ENCODE measurements at regions not wholly inside any gene's neighbourhood (a gene's known extent, or its start where the extent isn't known, plus 50 kb on each side); places are given as distances from the start of the nearest gene placed in this dataset.
"Not testable (repeated sequence)": the region's sequence is repeated elsewhere in the genome, so short reads cannot be mapped to it uniquely, and the experiment has no call there.

DNA sequence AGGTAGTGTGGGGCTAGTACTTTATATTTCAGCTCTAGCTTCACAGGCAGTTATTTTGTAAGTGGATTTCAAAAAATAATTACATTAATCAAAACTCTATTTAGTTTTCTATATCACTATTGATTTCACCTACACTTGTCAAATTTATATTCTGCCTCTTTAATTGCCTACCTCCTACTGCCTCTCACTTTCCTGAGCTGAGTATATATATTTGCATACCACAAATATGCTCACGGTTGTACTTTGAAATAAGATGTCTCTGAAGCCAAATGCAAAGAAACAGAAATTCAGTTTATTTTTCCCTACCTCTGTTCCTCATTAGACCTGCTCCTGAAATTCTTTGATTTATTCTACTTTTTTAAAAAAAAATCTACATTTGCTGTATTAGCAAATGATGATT is 309.3 kb upstream of the TGFBR2 start:
- no peak for DNase-seq (ENCODE audit: low spot score)

DNA sequence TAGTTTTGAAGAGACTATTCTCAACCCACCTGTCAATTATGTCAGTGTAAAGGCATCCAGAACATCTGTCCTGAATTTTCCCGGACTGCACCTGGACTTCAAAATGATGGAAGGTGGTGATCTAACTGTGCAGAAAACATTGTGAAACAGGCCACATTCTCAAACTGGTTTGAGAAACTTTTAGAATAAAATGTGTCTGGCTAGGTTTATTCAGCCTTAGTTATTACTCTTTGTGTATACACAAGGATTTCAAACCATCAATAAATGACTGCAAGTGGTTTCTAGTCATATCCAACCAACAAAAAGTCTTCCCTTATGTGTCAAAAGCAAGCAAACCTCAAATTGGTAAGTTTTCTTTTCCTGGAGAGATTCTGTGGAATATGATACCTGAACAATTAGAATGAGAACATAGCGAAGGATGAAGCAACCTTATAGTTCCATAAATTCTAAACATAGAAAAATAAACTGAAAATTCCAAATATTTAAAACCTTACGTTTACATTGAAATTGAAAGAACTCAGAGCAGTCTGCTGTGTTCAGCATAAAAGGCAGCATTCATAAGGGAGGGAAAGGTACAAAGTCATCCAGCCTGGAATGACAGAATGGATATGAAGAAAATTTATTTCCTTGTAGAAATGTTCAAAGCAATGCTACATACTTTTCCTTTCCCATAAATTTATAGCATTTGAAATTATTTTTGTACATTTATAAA is 306.6 kb upstream of the TGFBR2 start:
- no peak for DNase-seq (ENCODE audit: low spot score)

DNA sequence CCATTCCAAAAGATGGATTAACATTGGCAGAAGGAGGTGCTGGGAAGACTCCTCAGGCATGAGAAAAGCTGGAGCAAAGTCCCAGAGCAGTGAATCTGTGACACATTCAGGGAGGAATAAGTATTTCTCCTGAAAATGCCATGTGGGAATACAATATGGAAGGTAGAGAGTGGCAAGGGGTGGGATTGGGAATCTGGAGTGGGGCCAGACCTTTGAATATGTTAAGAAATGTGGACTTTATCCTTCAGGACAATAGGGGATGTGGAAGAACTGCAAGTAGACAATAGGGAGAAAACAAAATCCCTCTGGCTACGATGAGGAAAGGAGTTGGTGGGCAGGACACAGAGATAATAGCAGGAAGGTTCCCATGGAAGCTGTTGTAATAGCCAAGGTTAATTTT is 305.6 kb upstream of the TGFBR2 start:
- DNase-seq (ENCODE audit: low spot score), result no peak

DNA sequence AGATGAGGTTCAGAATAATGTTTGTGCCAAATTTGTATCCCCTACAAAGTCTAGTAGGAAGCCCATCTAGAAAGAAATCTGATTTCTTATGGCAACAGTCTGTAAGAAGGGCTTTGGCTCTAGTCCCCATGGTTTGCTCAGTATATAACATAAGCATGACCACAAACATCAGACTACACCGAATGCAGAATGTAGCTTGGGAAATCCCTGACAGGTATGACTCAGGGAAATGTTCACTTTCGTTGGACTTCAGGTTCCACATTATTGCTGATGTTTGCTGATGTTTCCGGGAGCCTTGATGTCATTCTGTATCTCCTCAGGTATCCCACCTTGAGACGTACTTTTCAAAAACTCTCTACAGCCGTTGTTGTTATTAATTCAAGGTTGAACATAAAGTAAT is 304.4 kb upstream of the TGFBR2 start:
- no peak for DNase-seq (ENCODE audit: low spot score)

DNA sequence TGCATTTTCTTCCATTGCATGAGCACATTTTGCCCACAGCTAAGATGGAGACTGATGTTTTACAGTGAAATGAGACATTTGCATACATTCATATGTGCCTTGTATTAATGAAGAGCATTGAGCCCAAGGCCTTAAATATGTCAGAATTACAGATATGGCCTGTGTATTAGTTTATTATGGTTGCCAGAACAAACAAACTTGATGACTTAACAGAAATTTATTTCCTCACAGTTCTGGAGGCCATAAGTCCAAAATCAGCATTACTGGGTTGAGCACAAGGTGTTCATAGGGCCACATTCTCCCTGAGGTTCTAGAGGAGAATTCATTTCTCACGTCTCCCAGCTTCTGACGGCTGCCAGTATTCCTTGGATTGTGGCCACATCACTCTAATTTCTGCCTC is 302.6 kb upstream of the TGFBR2 start:
- no peak for DNase-seq (ENCODE audit: low spot score)

DNA sequence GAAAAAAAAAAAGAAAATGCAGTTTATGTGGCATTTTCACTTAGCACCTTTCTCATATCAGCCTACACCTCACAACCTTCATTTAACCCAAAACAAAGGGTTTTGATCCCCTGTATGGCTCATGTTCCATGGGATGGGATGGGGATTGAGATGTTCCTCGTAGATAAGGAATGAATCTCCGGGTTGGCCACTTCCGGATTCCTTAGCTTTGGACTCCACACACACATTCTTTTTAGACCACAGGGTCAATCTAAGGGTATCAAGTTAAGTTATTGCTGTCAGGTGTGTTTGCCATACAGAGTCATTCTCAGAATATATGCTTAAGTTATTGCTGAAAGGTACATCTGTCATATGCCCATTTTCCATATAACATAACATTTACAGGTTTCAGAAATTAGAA is 301.4 kb upstream of the TGFBR2 start:
- DNase-seq (ENCODE audit: low spot score), result no peak

DNA sequence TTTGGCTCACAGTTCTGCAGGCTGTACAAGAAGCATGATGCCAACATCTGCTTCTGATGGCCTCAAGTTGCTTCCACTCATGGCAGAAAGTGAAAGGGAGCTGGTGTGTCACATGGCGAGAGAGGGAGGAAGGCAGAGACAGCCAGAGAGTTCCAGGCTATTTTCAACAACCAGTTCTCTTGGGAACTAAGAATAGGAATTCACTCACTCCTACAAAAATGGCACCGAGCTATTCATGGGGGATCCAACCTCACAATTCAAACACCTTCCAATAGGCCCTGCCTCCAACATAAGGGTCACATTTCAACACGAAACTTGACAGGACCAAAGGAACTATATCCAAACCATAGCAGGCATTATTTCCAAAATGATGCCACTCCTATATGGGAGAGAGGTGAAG is 299.5 kb upstream of the TGFBR2 start:
- DNase-seq (ENCODE audit: low spot score), result no peak

DNA sequence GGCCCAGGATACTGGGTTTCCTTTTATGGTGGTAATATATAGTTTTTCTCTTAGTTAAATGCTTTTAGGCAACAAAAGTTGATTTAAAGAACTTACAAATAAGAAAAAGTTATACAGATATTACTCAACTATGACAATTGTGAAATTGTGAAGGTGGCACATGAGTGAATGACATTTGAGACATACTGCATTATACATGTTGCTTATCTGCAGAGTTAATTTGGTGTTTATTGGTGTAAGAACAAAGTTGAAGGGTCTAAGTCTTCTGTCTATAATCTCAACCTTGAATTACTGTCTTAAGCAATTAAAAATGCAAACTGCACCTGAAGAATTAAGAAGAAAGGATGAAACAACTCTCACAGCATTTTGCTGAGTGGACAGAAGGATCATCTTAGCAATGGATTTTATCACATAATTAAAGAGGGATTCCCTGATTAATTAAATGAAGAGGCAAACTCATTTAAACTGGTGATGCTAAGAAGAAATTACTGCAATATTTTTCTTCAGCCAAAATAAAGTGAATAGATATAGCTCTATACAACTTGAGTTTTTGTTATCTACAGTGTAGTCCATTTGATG is 298.9 kb upstream of the TGFBR2 start:
- no peak for DNase-seq (ENCODE audit: low spot score)

DNA sequence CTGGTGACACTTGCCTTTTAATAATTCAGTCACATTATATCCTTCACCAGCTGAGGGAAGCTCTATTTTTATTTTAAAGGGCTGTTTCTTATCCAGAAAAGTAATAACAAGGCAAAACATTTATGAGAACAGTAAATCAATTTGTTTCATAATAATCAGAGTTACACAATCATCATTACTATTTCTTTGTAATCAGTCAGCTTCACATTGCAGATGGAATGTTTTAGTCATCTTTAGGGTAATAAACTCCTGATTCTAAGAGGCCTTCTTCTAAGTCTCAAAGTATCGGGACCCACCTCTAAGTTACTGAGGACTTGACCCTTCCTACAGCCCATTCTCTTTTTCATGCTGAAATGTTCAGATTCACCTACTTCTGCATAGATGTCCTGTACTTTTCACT is 298.3 kb upstream of the TGFBR2 start:
- no peak for DNase-seq (ENCODE audit: low spot score)

DNA sequence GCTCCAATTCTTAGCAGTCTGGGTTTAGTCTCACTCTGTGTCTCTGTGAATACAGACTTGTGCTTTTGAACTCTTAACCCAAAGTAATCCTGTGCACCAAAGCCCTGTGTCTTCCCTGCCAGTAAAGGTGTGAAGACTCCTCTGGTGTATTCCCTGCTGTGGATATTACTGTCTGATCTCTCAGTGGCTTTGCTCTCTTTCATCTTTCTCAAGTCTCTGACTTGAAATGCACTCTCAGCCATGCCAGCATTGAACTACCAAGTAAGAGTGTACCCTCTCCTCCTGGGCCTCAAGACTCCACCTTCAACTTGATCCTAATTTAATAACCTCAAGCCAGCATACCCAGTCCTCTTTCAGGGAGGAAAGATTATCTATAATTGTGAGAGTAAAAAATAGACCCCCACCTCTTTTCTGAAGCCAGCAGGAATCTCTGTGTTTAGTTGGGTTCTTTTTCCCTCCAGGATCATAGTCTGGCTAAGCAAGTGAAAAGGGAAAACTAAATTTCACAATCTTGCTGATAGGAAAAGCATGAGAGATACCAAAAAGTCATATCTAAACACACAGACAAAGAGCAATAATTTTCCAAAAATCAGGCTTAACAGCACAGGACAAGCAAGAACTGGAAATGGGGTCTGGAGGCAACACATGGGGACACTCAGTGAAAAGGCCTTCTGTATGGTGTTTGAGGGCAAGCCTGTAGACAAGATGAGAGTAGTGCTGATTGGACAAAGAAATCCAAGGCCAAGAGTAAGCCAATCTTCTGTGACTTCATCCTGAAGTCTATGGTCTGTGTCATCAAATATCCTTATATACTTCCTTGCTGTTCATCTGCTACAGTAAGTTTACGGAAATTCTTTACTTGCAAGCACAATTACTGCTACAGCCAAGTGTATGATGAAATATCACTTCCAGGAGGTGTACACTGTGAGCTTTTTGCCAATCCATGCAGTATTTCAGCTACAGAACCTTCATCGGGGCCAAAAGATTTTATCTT is 296.1 kb upstream of the TGFBR2 start:
- no peak for DNase-seq (ENCODE audit: low spot score)

DNA sequence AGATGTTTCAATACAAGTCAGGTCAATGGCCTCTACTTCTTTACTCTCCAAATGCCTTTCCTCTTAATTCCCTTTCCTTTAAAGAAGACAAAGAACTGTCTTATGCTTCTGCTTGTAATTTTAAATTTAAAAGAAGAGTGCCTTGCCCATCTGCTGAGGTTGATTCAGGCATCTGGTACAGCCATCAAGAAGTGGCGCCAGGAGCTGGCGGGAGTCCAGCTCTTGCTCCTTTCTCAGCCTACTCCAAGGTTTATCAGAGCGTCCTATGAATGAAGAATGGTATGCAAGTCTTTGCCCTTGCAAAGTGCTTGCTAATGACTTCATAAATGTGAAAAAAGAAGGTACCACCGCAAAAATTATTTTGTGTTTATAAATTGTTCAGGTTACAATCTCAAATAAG is 294.6 kb upstream of the TGFBR2 start:
- no peak for DNase-seq (ENCODE audit: low spot score)

DNA sequence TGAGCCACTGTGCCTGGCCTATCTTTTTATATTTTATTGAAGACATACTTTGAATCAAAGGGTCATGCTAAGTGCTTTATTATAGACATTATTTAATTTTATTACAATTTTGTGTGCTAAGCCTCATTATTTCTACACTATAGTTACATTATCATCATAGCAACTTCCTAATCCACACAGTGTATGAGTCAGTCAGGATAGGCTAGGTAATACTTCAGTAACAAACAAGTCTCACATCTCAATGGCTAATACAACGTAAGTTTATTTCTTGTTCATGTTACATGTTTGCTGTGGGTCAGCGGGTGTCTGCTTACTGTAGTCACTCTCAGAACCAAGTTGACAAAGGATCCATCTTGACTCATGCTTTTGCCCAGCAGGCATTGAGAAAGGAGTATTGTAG is 292.6 kb upstream of the TGFBR2 start:
- no peak for DNase-seq (ENCODE audit: low spot score)

DNA sequence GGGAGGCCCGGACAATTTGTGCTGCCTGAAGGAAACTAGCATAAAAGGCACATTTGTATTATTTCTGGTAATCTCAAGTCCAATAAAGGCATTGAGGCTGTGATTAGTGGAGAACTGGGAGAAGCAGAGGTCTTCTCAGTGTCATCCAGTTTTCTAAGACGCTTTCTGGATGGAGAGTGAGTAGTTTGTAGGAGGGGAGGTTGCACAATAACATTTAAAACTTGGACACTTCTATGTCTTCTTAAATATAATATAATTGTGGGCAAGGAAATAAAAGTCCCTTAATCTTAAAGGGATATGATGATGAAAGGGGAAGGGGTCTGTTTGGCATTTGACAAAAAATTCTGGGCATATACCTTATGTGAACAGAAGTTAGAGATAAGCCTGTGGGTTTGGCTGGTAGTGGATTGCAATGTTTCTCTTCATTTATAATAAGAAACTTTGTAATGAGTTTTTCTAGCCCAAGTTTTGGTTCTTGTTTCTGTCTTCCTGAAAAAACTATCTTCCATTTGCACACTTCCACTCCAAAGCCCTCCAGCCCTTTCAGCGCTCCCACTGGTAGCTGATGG is 291.6 kb upstream of the TGFBR2 start:
- no peak for DNase-seq (ENCODE audit: low spot score)

DNA sequence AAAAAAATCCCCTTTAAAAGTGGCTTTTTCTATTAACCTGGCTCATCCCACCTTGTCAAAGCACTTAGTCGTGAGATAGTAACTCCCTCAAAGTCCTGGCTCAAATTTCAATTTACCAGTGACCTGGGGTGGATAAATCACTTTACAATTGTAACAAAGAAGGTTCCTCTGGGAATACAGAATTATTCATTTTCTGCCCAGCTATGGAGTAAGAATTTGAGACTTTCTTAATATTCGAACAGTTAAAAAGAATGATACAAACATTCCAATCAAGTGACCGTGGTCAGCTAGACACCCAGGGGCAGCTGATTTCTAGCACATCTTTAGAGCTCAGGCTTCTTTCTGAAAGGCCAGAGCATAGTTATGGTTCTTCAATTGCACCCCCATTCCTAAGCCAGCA is 291.0 kb upstream of the TGFBR2 start:
- no peak for DNase-seq (ENCODE audit: low spot score)

DNA sequence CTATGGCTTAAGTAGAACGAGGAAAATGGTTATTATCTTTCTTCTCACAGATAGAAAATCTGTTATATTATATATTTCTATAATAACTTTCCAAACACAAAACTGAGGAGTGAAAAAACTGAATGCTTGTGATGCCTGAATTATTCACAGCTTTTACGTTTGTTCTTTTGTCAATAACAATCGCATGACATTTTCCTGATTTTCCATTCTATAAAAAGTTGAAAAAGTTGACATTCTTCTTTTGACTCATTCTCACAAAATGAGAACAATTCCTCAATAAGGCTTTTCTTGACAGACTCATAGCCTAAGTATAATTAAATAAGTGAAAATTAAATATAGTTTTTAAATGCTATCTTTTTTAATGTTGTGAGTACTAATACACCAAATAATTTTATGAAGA is 288.8 kb upstream of the TGFBR2 start:
- DNase-seq (ENCODE audit: low spot score), result no peak

DNA sequence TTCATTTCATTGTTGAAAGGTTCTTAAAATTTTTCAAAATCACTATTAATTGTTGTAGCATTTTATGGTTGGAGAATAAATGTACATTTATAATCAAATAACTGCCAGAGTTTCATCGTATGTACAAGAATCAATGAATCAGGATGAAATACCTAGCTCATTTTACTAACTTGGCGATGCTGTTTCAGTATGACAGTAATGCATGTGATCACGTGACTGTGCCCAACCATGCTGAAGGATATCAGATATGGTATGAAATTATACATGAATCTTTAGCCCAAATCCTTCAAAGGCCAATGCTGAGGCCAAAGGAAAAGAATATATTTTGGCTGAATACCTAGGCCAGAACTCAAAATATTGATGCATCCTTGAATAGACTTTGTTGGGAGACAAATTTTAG is 288.3 kb upstream of the TGFBR2 start:
- no peak for DNase-seq (ENCODE audit: low spot score)

DNA sequence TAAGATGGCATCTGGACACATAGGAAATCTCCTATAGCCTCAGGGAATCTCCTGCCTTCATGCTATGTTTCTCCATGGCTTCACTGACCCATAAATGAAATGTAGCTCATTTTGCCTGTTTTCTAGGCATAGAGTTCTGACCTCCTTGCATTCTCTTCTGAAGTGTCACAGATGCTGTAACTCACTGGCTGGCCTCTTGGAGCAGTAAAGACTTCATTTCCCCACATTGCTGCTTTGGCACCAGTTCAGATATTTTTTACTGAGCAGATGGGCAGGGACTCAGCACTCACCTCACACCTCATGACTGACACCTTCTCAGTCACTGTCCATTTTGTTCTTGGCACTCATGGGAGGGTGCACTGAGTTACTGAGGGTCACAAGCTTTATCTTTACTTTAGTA is 286.7 kb upstream of the TGFBR2 start:
- DNase-seq (ENCODE audit: low spot score), result peak; percentile 60

DNA sequence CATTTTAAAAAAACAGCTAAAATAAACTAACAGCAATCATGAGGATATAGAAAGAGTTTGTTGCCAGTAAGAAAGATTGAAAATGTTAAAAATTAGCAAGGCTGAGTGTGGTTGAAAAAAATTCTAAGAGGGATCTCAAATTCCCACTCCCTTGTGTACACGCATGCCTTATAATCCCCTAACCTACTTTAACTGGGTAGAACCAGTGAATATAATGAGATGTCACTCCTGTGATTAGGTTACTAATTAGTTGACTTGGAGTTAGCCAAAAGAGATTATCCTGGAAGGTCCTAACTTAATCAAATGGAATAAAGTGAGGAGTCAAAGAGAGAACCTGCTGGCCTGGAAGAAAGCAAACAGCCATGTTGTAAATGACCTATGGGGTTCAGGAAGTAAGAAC is 286.0 kb upstream of the TGFBR2 start:
- no peak for DNase-seq (ENCODE audit: low spot score)

DNA sequence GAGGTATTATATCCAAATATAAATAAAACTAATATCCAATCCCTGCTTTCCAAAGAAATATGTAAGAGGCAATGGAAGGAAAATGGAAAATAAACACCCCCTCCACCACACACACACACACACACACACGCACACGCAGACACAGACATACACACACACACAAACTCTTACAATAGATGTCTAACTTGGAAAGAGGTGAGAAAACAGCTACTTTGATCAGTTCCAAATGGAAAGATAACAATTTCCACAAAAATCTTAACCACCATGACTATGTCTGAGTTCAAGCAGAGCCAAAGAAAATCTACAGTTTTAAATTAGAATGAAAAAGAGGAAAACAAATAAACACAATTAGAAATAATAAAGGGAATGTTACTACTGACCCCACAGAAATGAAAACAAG is 285.3 kb upstream of the TGFBR2 start:
- no peak for DNase-seq (ENCODE audit: low spot score)

DNA sequence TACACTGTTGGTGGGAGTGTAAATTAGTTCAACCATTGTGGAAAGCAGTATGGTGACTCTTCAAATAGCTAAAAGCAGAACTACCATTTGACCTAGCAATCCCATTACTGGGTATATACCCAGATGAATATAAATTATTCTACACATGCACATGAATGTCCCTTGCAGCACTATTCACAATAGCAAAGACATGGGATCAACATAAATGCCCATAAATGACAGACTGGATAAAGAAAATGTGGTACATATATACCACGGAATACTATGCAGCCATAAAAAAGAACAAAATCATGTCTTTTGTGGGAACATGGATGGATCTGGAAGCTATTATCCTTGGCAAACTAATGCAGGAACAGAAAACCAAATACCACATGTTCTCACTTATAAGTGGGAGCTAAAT is 282.8 kb upstream of the TGFBR2 start:
- DNase-seq (ENCODE audit: low spot score), result not testable (repeated sequence)

DNA sequence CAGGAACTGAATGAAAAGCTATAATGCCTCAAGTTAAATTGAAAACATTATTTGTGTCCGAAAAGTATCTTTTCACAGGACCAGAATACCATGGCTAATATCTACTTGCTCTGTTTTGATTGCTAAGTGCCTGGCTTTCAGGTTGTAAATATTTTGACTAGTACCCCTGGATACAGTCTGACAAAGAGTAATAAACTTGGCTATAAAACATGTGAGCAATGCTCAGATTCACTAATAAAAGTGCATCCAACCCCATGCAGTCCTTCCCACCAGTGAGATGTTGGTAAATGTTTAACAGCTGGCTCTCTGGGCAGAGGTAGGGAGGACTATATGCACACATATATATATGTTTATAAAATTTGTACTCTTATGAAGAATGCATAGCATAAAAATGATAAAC is 281.8 kb upstream of the TGFBR2 start:
- DNase-seq (ENCODE audit: low spot score), result no peak

DNA sequence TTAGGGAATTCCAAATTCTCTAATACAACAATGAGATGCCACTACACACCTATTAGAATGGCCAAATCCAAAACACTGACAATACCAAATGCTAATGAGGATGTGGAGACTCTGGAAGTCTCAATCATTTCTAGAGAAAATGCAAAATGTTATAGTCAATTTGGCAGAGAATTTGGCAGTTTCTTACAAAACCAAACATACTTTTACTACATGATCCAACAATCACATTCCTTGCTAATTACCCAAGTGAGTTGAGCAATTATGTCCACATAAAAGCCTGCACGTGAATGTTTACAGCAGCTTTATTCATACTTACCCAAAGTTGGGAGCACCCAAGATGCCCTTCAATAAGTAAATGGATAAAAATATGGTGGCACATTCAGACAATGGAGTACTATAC is 278.4 kb upstream of the TGFBR2 start:
- not testable (repeated sequence) for DNase-seq (ENCODE audit: low spot score)

DNA sequence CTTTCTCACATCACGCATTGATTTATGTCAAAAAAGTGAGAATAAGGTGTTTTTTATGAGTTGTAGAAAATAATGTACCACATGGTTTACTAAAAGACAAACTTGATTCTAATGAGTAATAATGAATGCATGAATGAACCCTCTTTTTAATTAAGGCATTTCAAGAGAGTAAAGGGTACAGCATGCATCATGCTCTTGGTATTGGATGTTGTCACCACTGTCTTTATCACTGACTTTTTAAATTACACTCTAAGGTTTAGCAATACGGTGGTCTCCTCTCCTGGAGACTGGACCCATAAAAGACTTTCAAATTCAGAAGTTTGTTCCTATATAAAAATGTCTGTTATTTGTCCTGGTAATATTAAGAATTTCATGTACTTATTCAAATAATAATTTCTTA is 277.5 kb upstream of the TGFBR2 start:
- DNase-seq (ENCODE audit: low spot score), result not testable (repeated sequence)

Data from D341Med (cell line).